SW480 (cell line): ENCODE measurements at regions not wholly inside any gene's neighbourhood (a gene's known extent, or its start where the extent isn't known, plus 50 kb on each side); places are given as distances from the start of the nearest gene placed in this dataset.
"Not testable (repeated sequence)": the region's sequence is repeated elsewhere in the genome, so short reads cannot be mapped to it uniquely, and the experiment has no call there.

Experiments
- DNase-seq: peaks from one replicate; pipeline ENCODE4 v3.0.0-alpha.2; 2016; ENCODE audit warnings: low spot score

- no peak for DNase-seq
These were observed 68.9 kb downstream of the CYP26B1 start for GRCh38 chr2:72078773-72079172.

DNA sequence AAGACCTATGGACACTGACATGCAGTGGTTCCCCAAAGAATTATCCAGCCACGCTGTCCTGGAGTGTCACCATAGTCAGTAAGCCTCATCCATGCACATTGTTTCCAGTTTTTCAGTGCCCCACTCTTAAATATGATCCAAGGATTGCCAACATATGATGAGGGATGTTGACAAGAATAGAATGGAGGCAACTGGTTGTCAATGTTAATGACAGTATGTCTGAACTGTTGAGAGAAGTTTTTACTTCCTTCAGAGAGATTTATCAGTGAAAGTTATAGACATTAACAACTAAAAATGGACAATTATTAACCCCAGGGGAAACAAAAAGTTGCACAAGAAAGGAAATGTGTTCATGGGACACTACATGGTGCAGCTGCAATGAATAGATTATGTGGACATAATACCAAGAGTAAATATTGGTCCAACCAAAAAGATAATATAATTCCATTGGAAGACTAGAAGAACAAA, 69.9 kb downstream of the CYP26B1 start:
- no peak for DNase-seq

- DNase-seq = not testable (repeated sequence)
These were observed 74.3 kb downstream of the CYP26B1 start for GRCh38 chr2:72073373-72073772.

DNA sequence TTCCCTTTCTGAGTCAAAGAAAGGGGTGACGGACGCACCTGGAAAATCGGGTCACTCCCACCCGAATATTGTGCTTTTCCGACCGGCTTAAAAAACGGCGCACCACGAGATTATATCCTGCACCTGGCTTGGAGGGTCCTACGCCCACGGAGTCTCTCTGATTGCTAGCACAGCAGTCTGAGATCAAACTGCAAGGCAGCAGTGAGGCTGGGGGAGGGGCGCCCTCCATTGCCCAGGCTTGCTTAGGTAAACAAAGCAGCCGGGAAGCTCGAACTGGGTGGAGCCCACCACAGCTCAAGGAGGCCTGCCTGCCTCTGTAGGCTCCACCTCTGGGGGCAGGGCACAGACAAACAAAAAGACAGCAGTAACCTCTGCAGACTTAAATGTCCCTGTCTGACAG, 83.5 kb downstream of the CYP26B1 start:
- not testable (repeated sequence) for DNase-seq

DNA sequence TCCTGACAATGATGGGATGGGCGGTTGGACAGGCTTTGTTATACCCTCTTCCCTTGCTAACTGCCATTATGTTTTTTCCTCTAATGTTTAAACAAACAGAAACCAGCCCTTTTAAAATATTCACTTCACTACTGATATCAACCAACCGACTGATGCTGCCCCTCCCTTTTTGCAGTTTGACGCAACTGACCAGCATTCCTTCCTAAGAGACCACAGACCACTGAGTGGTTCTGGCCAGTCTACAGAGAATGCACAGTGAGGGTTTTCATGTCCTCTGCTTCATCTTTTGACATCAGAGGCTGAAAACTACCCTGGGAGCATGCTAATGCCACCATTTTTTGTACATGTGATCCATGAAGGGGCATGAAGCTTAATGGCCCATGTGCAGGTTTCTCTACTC, 85.3 kb downstream of the CYP26B1 start:
- DNase-seq = peak; percentile 57

GRCh38 chr2:72057308-72057707, 90.4 kb downstream of the CYP26B1 start:
- no peak for DNase-seq

- no peak for DNase-seq
These were observed 95.6 kb downstream of the CYP26B1 start for GRCh38 chr2:72051971-72052505.

DNA sequence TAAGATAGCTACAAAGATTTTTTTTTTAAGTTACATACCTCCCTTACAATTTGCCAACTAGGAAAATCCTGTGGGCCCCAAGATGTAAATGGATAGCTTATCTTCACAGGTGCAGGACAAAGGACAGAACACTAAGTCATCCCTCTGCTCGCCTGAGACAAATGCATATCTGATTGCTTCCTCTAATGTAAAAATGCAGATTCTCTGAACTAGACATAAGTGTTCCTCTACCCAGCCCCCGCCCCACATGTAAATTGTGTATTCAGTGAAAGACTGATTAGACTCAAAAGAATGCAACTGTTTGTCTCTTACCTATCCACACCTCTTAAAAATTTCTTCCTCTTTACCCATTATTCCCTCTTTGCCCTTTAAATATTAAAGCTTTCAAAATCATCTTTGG, 96.5 kb downstream of the CYP26B1 start:
- no peak for DNase-seq

DNA sequence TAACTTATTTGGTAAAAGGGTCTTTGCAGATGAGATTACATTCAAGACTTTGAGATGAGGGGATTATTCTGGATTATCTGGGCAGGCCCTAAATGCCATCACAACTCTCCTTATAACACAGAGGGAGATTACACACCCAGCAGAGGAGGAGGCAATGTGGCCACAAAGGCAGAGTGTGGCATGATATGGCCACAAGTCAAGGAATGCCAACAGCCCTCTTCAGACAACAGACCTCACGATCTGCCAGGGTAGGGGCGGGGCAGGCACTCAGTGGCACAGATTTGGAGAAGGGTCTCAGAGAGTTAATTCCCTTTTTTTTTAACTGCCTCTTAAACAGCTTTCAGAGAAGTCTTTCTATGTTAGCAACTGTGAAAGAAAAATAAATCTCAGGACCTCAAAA, 96.9 kb downstream of the CYP26B1 start:
- no peak for DNase-seq

DNA sequence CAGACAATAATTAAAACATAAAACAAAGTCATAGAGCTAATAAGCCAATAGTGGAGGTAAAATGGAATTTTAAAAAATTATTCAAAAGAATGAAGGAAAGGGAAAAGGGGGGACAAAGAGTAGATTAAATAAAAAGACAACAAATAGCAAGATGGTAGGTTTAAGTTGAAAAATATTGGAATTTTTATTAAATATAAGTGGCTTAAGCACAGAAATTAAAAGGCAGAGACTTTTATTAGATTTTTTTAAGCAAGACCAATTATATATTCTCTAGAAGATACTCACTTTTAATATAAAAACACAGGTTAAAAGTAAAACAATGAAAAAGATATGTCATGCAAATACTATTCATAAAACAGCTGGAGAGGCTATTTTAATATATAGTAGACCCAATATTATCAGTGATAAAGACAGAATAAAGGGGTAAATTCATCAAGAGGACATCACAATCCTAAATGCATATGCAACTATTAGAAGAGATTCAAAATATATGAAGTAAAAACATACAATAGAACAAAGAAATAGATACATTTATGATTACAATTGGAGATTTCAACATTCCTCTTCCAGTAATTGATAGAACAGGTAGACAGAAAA, 98.7 kb downstream of the CYP26B1 start:
- DNase-seq = no peak

GRCh38 chr2:72043985-72044384, 103.7 kb downstream of the CYP26B1 start:
- no peak for DNase-seq

DNA sequence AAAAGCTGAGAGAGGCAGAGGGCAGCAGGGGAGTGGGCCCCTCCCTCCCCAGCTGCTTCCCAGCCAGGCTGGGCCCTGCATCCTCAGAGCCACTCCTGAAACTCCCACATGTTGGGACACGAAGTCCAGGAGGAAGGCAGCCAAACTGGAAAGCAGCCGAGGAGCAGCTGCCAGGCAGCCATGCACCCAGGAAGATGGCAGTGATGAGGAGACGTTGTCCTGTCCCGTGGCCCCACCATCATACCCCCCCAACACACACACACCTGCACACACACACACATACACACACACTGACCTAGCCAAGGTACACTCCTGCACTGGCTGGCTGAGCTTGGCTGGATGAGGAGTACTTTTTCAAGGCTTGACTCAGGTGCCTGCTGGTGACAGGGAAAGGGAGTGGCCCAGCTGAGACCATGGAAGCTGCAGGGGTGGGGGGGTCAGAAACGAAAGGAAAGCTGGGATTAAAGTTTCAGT, 106.0 kb downstream of the CYP26B1 start:
- DNase-seq = no peak

GRCh38 chr2:72040629-72041571, 106.8 kb downstream of the CYP26B1 start:
- no peak for DNase-seq

GRCh38 chr2:72038524-72038923, 109.1 kb downstream of the CYP26B1 start:
- DNase-seq = no peak

- peak; percentile 7 for DNase-seq
These were observed 110.4 kb downstream of the CYP26B1 start for GRCh38 chr2:72037261-72037666.

- no peak for DNase-seq
These were observed 111.1 kb downstream of the CYP26B1 start for GRCh38 chr2:72036595-72036994.

- DNase-seq = no peak
These were observed 111.5 kb downstream of the CYP26B1 start for GRCh38 chr2:72036173-72036545.

DNA sequence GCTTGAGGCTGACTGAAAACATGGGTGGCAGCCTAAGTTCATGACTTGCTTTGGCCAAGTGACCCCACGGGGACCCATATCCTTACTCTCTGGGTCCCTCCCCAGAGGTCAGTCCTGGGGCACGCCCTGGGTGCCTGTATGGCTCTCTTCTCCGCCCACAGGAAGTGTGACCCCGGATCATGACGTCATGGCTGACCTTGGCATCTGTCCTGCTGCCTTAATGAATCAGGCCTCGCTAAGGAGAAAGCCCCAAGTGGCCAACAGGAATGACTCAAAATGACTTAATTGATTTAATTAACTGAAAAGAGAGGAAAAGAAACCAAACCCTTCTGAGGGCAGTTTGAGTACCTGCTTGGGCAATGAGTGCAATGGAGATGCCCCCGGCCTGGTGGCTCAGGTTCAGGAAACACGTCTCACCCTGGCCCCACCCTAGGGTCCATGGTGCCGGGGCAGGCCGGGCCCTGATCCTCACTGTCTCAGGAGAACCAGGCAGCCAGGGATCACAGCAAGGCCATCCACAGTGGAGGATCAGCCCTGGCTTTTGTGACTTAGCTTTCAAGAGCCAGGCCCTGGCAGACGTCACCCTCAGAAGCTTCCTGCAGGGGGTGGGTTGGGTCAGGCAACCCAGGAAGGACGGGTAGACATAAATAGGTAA, 112.0 kb downstream of the CYP26B1 start:
- DNase-seq = no peak

DNA sequence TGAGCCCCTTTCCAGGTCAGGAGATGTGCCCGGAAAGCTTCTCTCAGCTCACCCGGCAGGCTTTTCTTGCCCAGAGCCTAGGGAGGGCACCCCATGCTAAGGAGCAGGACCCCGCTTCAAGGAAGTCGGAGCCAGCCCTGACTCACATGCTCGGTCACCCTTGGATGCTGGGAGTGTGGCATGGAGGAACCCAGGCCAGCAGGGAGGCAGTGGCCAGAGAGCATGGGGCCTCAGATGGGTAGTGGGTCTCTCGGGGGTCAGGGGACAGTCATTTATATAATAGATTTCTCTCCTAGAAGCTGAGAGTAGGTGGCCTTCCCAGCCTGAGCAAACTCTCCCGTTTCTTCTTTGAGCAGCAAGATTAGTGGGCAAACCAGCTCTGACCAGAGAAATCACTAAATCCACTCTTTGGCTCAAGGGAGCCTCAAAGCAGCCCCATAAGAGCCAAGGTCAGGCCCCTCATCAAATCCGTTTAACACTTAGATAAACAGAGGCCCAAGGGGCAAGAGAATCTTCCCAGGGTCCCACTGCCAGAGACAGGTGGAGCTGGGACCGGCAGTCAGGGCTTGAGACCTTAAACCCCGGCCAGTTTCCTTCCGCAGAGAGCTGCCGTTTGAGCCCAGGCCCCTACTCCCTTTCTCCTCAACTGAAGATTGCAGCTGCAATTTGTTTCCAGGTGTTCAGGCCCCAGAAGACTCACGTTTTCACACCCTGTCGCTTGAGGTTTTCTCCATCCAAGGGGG, 113.1 kb downstream of the CYP26B1 start:
- DNase-seq = no peak

DNA sequence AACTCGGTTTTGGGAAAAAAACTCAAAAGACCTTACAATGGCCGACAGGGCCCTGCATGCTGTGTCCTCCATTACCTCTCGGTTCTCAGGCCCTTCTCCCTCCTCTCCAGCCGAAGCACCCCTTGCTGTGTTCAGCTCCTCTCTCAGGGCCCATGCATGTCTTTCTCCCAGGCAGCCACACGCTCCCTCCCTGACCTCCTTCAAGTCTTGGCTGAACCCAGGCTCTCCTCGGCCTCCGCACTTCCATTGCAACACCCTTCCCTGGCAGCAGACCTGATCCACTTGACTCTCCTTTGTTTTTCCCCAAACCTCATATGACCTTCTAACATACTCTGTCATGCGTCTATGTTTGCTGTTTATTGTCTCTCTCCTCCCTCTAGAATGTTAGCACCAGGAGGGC, 114.0 kb downstream of the CYP26B1 start:
- DNase-seq = no peak

- DNase-seq = no peak
These were observed 115.1 kb downstream of the CYP26B1 start for GRCh38 chr2:72032481-72033041.
